Stimulated activated CD4-positive, alpha-beta T cell treated with anti-CD3 and anti-CD28 coated beads, Interleukin-4, amount 100 ng/mL, for 24 hours (primary cell): ENCODE measurements at regions not wholly inside any gene's neighbourhood (a gene's known extent, or its start where the extent isn't known, plus 50 kb on each side); places are given as distances from the start of the nearest gene placed in this dataset.
"Not testable (repeated sequence)": the region's sequence is repeated elsewhere in the genome, so short reads cannot be mapped to it uniquely, and the experiment has no call there.

Experiments used
- DNase-seq: peaks from one replicate; pipeline ENCODE4 v3.0.0-alpha.2; 2020

- DNase-seq: no peak
Measured at GRCh38 chr16:86243571-86244154, 266.7 kb upstream of the FOXF1 start.

- no peak for DNase-seq
Measured at GRCh38 chr16:86244158-86244557, 266.2 kb upstream of the FOXF1 start.

- no peak for DNase-seq
Measured at GRCh38 chr16:86244936-86245335, 265.4 kb upstream of the FOXF1 start.

GRCh38 chr16:86245351-86245750 lies 265.0 kb upstream of the FOXF1 start:
- no peak for DNase-seq

GRCh38 chr16:86245895-86246294 lies 264.4 kb upstream of the FOXF1 start:
- no peak for DNase-seq

- no peak for DNase-seq
Measured at GRCh38 chr16:86248310-86248905, 261.9 kb upstream of the FOXF1 start.

GRCh38 chr16:86249631-86250030 lies 260.7 kb upstream of the FOXF1 start:
- no peak for DNase-seq

- no peak for DNase-seq
Measured at GRCh38 chr16:86251682-86252081, 258.6 kb upstream of the FOXF1 start.

GRCh38 chr16:86252596-86252995 lies 257.7 kb upstream of the FOXF1 start:
- DNase-seq: no peak

- DNase-seq: no peak
Measured at GRCh38 chr16:86255966-86256365, 254.4 kb upstream of the FOXF1 start.

- no peak for DNase-seq
Measured at GRCh38 chr16:86256995-86257394, 253.3 kb upstream of the FOXF1 start.

- DNase-seq: no peak
Measured at GRCh38 chr16:86257546-86257945, 252.8 kb upstream of the FOXF1 start.

GRCh38 chr16:86258713-86259112 lies 251.6 kb upstream of the FOXF1 start:
- no peak for DNase-seq

- no peak for DNase-seq
Measured at GRCh38 chr16:86259499-86259898, 250.8 kb upstream of the FOXF1 start.

- DNase-seq: no peak
Measured at GRCh38 chr16:86261379-86261778, 248.9 kb upstream of the FOXF1 start.

- DNase-seq: not testable (repeated sequence)
Measured at GRCh38 chr16:86267657-86268056, 242.7 kb upstream of the FOXF1 start.

- DNase-seq: no peak
Measured at GRCh38 chr16:86270696-86271095, 239.6 kb upstream of the FOXF1 start.

- DNase-seq: no peak
Measured at GRCh38 chr16:86272744-86273143, 237.6 kb upstream of the FOXF1 start.

- no peak for DNase-seq
Measured at GRCh38 chr16:86277221-86277620, 233.1 kb upstream of the FOXF1 start.

GRCh38 chr16:86277859-86278258 lies 232.5 kb upstream of the FOXF1 start:
- DNase-seq: not testable (repeated sequence)

- DNase-seq: no peak
Measured at GRCh38 chr16:86281421-86281820, 228.9 kb upstream of the FOXF1 start.

GRCh38 chr16:86283944-86284343 lies 226.4 kb upstream of the FOXF1 start:
- no peak for DNase-seq

- DNase-seq: no peak
Measured at GRCh38 chr16:86285421-86285820, 224.9 kb upstream of the FOXF1 start.

GRCh38 chr16:86285938-86286921 lies 224.1 kb upstream of the FOXF1 start:
- DNase-seq: no peak
